Heart right ventricle (tissue), 16 donors: ENCODE measurements at regions not wholly inside any gene's neighbourhood (a gene's known extent, or its start where the extent isn't known, plus 50 kb on each side); places are given as distances from the start of the nearest gene placed in this dataset.
A peak's percentile ranks its signal among the peaks of the same experiment; 100 is the strongest.

ENCODE experiments used
- ATAC-seq, 8 donors: fragments of 200-7000 bp; cut with Tn5 transposase; one replicate each; pipeline ENCODE4 v1.9.1; 2020; ENCODE audit warnings: mild to moderate bottlenecking in 8 of 8, moderate library complexity in 8 of 8, moderate number of reproducible peaks in 1 of 8
- DNase-seq, 2 donors: peaks; one replicate each; pipeline ENCODE4 v3.0.0-alpha.2; 2020
- H3K27ac ChIP-seq, 10 donors: fragments of 200-600 bp; sonication (generic) in 2 of 10; one replicate each; pipeline versions ENCODE4 v1.5.0 to v1.8.0; 2020 to 2022; ENCODE audit warnings: mild to moderate bottlenecking in 3 of 10
- H3K27me3 ChIP-seq, 7 donors: fragments of 200-600 bp; one replicate each; pipeline ENCODE4 v1.8.0; 2021 to 2022; ENCODE audit warnings: mild to moderate bottlenecking in 2 of 7
- H3K36me3 ChIP-seq, 9 donors: fragments of 200-600 bp; sonication (generic) in 1 of 9; one replicate each; pipeline versions ENCODE4 v1.5.0 to v1.8.0; 2020 to 2022; ENCODE audit warnings: mild to moderate bottlenecking in 2 of 9
- H3K4me1 ChIP-seq, 9 donors: fragments of 200-600 bp; sonication (generic) in 1 of 9; one replicate each; pipeline versions ENCODE4 v1.5.0 to v1.8.0; 2020 to 2022; ENCODE audit warnings: mild to moderate bottlenecking in 4 of 9
- H3K4me3 ChIP-seq, 10 donors: fragments of 200-600 bp; sonication (generic) in 2 of 10; one replicate each; pipeline versions ENCODE4 v1.5.0 to v1.8.0; 2020 to 2022; ENCODE audit warnings: mild to moderate bottlenecking in 7 of 10, moderate library complexity in 2 of 10
- H3K9me3 ChIP-seq, 11 donors: fragments of 200-600 bp in 10 of 11; sonication (generic) in 2 of 11; one replicate each; pipeline versions ENCODE4 v1.5.0 to v1.8.0; 2013 to 2022; ENCODE audit warnings: mild to moderate bottlenecking in 2 of 11, control low read depth in 1 of 11, moderate library complexity in 1 of 11
- CTCF ChIP-seq, 9 donors: fragments of 200-600 bp; sonication (generic) in 2 of 9; IDR thresholded peaks; one replicate each; pipeline versions ENCODE4 v1.5.0 to v1.8.0; 2021 to 2022; ENCODE audit warnings: antibody characterized with exemption in 9 of 9, mild to moderate bottlenecking in 5 of 9, moderate library complexity in 1 of 9
- WGBS, 2 donors: extraction: QIAGEN DNeasy Blood & Tissue Kit; methylation state at CpG; one replicate each; pipeline ENCODE4 v1.1.7; 2013; ENCODE audit warnings: inconsistent platforms in 1 of 2; 5-methylcytosine and 5-hydroxymethylcytosine counted together
- intact Hi-C, 10 donors: fragments of 100-400 bp; cut with DNase I; formaldehyde crosslinking; loops; one replicate each; pipeline versions ENCODE4 v1.11.1 to v1.14.2; 2022
- donor health status: Arrhythmogenic right ventricular cardiomyopathy.
- donor health status: ischemic (EF 13 %, LVEDD 7.1; RV severe dilation, severe dysfunction).
- donor health status: healthy with polysubstance abuse.
- donor health status: DM: no; HTN: yes; CAD: no.
- donor health status: DM: no; HTN: no; CAD: no.
- donor health status: ischemic (EF 25% LVEDD 6.9; RV normal size, moderate dysfunction).
- donor health status: ischemic (EF 25% LVEDD 5.7; RV mildly dilated, moderate dysfunction).
- donor health status: healthy.
- donor health status: DM: yes; HTN: yes; CAD: no.
- donor health status: Ischemic cardiomyopathy.
- donor health status: ischemic (EF 35%, LVEDD 5.7; RV mildly dilated, moderate dysfunction).
- donor health status: nonischemic (EF 11% LVEDD 7.7; RV severe dilation, severe dysfunction).
- donor health status: DM: yes; HTN: yes; CAD: no.
- donor health status: PGD.
- donor health status: ischemic (EF 29% LVEDD 5.4; RV normal size, mild dysfunction).
- donor health status: nonischemic (EF 23%, LVEDD 6.1; RV moderate dilation, normal function).

- no peak overlapping the region for H3K27ac ChIP-seq
- no peaks in the 10 kb centered on the region for H3K27me3 ChIP-seq
- DNase-seq (no peak), ATAC-seq (no peak)
- no peak for TF ChIP-seq CTCF (IDR thresholded peaks at IDR 0.05)
- H3K36me3 ChIP-seq = no peaks in the 10 kb centered on the region
- H3K4me3 ChIP-seq = no peak overlapping the region
- WGBS, 2 donors = 63 to 94% methylated on average over 3 of the region's 3 CpGs
- peaks cover 0 to 19% (median 0%) of the 10 kb centered on the region in 9 donors for H3K4me1 ChIP-seq
- H3K9me3 ChIP-seq = peaks cover 0 to 28% (median 15%) of the 10 kb centered on the region in 11 donors
- intact Hi-C loops = no loop called here
Observed at GRCh38 chr5:96203761-96204160, 229.3 kb downstream of the PCSK1 start.

GRCh38 chr5:96201503-96201902 is 231.5 kb downstream of the PCSK1 start:
- Histone ChIP-seq H3K4me1 (peaks cover 0 to 37% (median 0%) of the 10 kb centered on the region in 9 donors), H3K27me3 (no peaks in the 10 kb centered on the region), H3K4me3 (no peak overlapping the region), H3K36me3 (no peaks in the 10 kb centered on the region), H3K27ac (no peak overlapping the region), H3K9me3 (peaks cover 0 to 5% (median 0%) of the 10 kb centered on the region in 11 donors)
- no peak for TF ChIP-seq CTCF (IDR thresholded peaks at IDR 0.05)
- ATAC-seq = no peak
- WGBS, 2 donors = 86 to 98% methylated on average over 3 of the region's 3 CpGs
- intact Hi-C loops = no loop called here
- DNase-seq = no peak

GRCh38 chr5:96200641-96201040 is 232.4 kb downstream of the PCSK1 start:
- Histone ChIP-seq H3K36me3 (no peaks in the 10 kb centered on the region), H3K27ac (peak overlapping the region in 1 of 10 donors; percentile 31), H3K9me3 (no peaks in the 10 kb centered on the region), H3K4me1 (peaks cover 0 to 41% (median 0%) of the 10 kb centered on the region in 9 donors), H3K4me3 (no peak overlapping the region), H3K27me3 (no peaks in the 10 kb centered on the region)
- ATAC-seq (peak in 4 of 8 donors; percentile 22 to 70 (median 60)), DNase-seq (no peak)
- no peak for TF ChIP-seq CTCF (IDR thresholded peaks at IDR 0.05)
- intact Hi-C loops = no loop called here
- 58 to 75% methylated on average over 1 of the region's 1 CpG for WGBS, 2 donors

GRCh38 chr5:96199713-96200183 is 233.3 kb downstream of the PCSK1 start:
- no peak for TF ChIP-seq CTCF (IDR thresholded peaks at IDR 0.05)
- Histone ChIP-seq H3K4me1 (peaks cover 0 to 41% (median 0%) of the 10 kb centered on the region in 9 donors), H3K36me3 (no peaks in the 10 kb centered on the region), H3K4me3 (no peak overlapping the region), H3K27ac (peak overlapping the region in 1 of 10 donors; percentile 31), H3K27me3 (no peaks in the 10 kb centered on the region), H3K9me3 (no peaks in the 10 kb centered on the region)
- intact Hi-C loops = no loop called here
- WGBS, 2 donors = 94 to 95% methylated on average over 4 of the region's 4 CpGs
- DNase-seq (no peak), ATAC-seq (no peak)
